ENCODE measurements at regions not wholly inside any gene's neighbourhood (a gene's known extent, or its start where the extent isn't known, plus 50 kb on each side); places are given as distances from the start of the nearest gene placed in this dataset.

- intact Hi-C loops (cut with micrococcal nuclease) (no loop called here), dilution Hi-C loops (cut with MboI; ENCODE audit: extremely low pct_ligation_motif_present, low sequenced_read_pairs) (no loop called here)
- H3K4me1 ChIP-seq (ENCODE audit: control insufficient read depth, extremely low read depth, insufficient read depth, low read length): no peaks in the 10 kb centered on the region
- TF ChIP-seq MYC (IDR thresholded peaks at IDR 0.05; ENCODE audit: low read depth, low read length) (no peak), GATA2 (IDR thresholded peaks at IDR 0.05; ENCODE audit: insufficient read depth, insufficient read length, low read depth, low read length) (no peak)
- H3K9me3 ChIP-seq (replicated peaks; ENCODE audit: control insufficient read depth, insufficient read depth, low read length): no peaks in the 10 kb centered on the region
- H3K4me3 ChIP-seq (replicated peaks in 1 of 3; ENCODE audit: insufficient read depth in 1 of 3, low read depth in 1 of 3, low read length in 3 of 3): no peak overlapping the region
- DNase-seq (ENCODE audit: low read depth, low spot score): no peak
- H4K20me1 ChIP-seq (replicated peaks; ENCODE audit: control insufficient read depth, extremely low read depth, insufficient read depth, low read length): no peaks in the 10 kb centered on the region
- POLR2A ChIA-PET: no interaction called here
- H3K79me2 ChIP-seq (ENCODE audit: control insufficient read depth, insufficient read depth, low read length): no peaks in the 10 kb centered on the region
- H3K36me3 ChIP-seq (ENCODE audit: control insufficient read depth in 2 of 2, extremely low read depth in 1 of 2, insufficient read depth in 2 of 2, low read length in 2 of 2): no peaks in the 10 kb centered on the region
- H3K27ac ChIP-seq (ENCODE audit: insufficient read depth, low read depth, low read length): no peak overlapping the region
- BruUV-seq (replicated peaks): no TSS peak
- H3K9me1 ChIP-seq (replicated peaks; ENCODE audit: control insufficient read depth, extremely low read depth, insufficient read depth, low read length): no peaks in the 10 kb centered on the region
- H3K4me2 ChIP-seq (ENCODE audit: insufficient read depth, low read length): no peak overlapping the region
- no peak for FAIRE-seq
- H3K9ac ChIP-seq (replicated peaks; ENCODE audit: extremely low read depth, insufficient read depth, low read length): no peak overlapping the region
- H3K27me3 ChIP-seq (ENCODE audit: control insufficient read depth in 2 of 2, insufficient read depth in 2 of 2, low read length in 2 of 2): no peaks in the 10 kb centered on the region
- CTCF ChIA-PET: no interaction called here
- no peak overlapping the region for H2AFZ ChIP-seq (ENCODE audit: low read depth, low read length)
Measured at GRCh38 chr7:155401231-155401630, 56.7 kb upstream of the EN2 start.

- BruUV-seq (replicated peaks): no TSS peak
- CTCF ChIA-PET: no interaction called here
- no peaks in the 10 kb centered on the region for H4K20me1 ChIP-seq (replicated peaks; ENCODE audit: control insufficient read depth, extremely low read depth, insufficient read depth, low read length)
- no peak overlapping the region for H2AFZ ChIP-seq (ENCODE audit: low read depth, low read length)
- no peak overlapping the region for H3K9ac ChIP-seq (replicated peaks; ENCODE audit: extremely low read depth, insufficient read depth, low read length)
- H3K27me3 ChIP-seq (ENCODE audit: control insufficient read depth in 2 of 2, insufficient read depth in 2 of 2, low read length in 2 of 2): no peaks in the 10 kb centered on the region
- no peak overlapping the region for H3K4me3 ChIP-seq (replicated peaks in 1 of 3; ENCODE audit: insufficient read depth in 1 of 3, low read depth in 1 of 3, low read length in 3 of 3)
- H3K4me1 ChIP-seq (ENCODE audit: control insufficient read depth, extremely low read depth, insufficient read depth, low read length): no peaks in the 10 kb centered on the region
- H3K79me2 ChIP-seq (ENCODE audit: control insufficient read depth, insufficient read depth, low read length): no peaks in the 10 kb centered on the region
- POLR2A ChIA-PET: no interaction called here
- H3K36me3 ChIP-seq (ENCODE audit: control insufficient read depth in 2 of 2, extremely low read depth in 1 of 2, insufficient read depth in 2 of 2, low read length in 2 of 2): no peaks in the 10 kb centered on the region
- TF ChIP-seq JUN (IDR thresholded peaks at IDR 0.05; ENCODE audit: borderline replicate concordance, insufficient read depth, insufficient read length, low read depth): no peak
- no peak for TF ChIP-seq MAX (IDR thresholded peaks at IDR 0.05; ENCODE audit: insufficient read depth, insufficient read length)
- no peak for TF ChIP-seq GATA2 (IDR thresholded peaks at IDR 0.05; ENCODE audit: insufficient read depth, insufficient read length, low read depth, low read length)
- no peak for TF ChIP-seq POLR2A (IDR thresholded peaks at IDR 0.05; ENCODE audit: low read depth, low read length)
- TF ChIP-seq POLR2AphosphoS5 (IDR thresholded peaks at IDR 0.05; ENCODE audit: insufficient read depth, low read depth, low read length): no peak
- TF ChIP-seq EZH2 (IDR thresholded peaks at IDR 0.05; ENCODE audit: borderline replicate concordance, low read depth, low read length, severe bottlenecking): no peak
- TF ChIP-seq FOS (IDR thresholded peaks at IDR 0.05; ENCODE audit: borderline replicate concordance, insufficient read depth, low read length): no peak
- TF ChIP-seq CTCF (IDR thresholded peaks at IDR 0.05; ENCODE audit: extremely low read depth in 1 of 2, insufficient read depth in 1 of 2, low read depth in 1 of 2, low read length in 2 of 2): no peak
- TF ChIP-seq MYC (IDR thresholded peaks at IDR 0.05; ENCODE audit: low read depth, low read length): no peak
- dilution Hi-C loops (cut with MboI; ENCODE audit: extremely low pct_ligation_motif_present, low sequenced_read_pairs) (no loop called here), intact Hi-C loops (cut with micrococcal nuclease) (no loop called here)
- H3K27ac ChIP-seq (ENCODE audit: insufficient read depth, low read depth, low read length): no peak overlapping the region
- no peak overlapping the region for H3K4me2 ChIP-seq (ENCODE audit: insufficient read depth, low read length)
- no peaks in the 10 kb centered on the region for H3K9me3 ChIP-seq (replicated peaks; ENCODE audit: control insufficient read depth, insufficient read depth, low read length)
- H3K9me1 ChIP-seq (replicated peaks; ENCODE audit: control insufficient read depth, extremely low read depth, insufficient read depth, low read length): no peaks in the 10 kb centered on the region
- no peak for DNase-seq (ENCODE audit: low read depth, low spot score)
- no peak for FAIRE-seq
Measured at GRCh38 chr7:155401884-155402283, 56.0 kb upstream of the EN2 start.
